A673 (cell line): ENCODE measurements at regions not wholly inside any gene's neighbourhood (a gene's known extent, or its start where the extent isn't known, plus 50 kb on each side); places are given as distances from the start of the nearest gene placed in this dataset.

ENCODE experiments used
- CTCF ChIP-seq: fragments of 300-800, 200-600 bp; sonication (generic); conservative IDR thresholded peaks from 2 replicates; pipeline ENCODE4 v1.5.1; 2017; ENCODE audit warnings: low read depth, mild to moderate bottlenecking, antibody characterized with exemption, low read length, moderate library complexity, mixed read lengths
- EZH2 ChIP-seq: fragments of 200-600 bp; sonication (generic); IDR thresholded peaks from 2 replicates; pipeline ENCODE4 v1.6.1; 2017; ENCODE audit warnings: borderline replicate concordance, low read depth, mild to moderate bottlenecking, mixed read lengths, antibody characterized with exemption, low read length; ENCODE audit not compliant: poor library complexity, severe bottlenecking

DNA sequence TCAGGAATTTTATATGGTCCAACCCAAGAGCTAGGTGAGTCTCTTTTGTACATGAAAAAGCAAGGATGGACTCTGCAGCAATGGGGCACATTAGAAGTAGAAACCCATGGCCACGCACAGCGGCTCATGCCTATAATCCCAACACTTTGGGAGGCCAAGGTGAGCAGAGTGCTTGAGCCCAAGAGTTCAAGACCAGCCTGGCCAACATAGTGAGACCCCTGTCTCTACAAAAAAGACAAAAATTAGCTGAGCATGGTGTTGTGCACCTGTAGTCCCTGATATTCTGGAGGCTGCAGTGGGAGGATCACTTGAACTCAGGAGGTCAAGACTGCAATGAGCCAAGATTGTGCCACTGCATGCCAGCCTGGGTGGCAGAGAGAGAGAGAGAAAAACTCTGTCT, 128.7 kb upstream of the PLEKHA5 start:
- TF ChIP-seq CTCF (no peak), EZH2 (no peak)
